CD14-positive monocyte (primary cell): ENCODE measurements at regions not wholly inside any gene's neighbourhood (a gene's known extent, or its start where the extent isn't known, plus 50 kb on each side); places are given as distances from the start of the nearest gene placed in this dataset.
"Not testable (repeated sequence)": the region's sequence is repeated elsewhere in the genome, so short reads cannot be mapped to it uniquely, and the experiment has no call there.

Experiments used
- DNase-seq, 3 donors: peaks; one replicate each; pipeline ENCODE4 v3.0.0-alpha.2; 2011 to 2022
- H2AFZ ChIP-seq: 2 replicates; pipeline ENCODE4 v1.6.0; 2012; ENCODE audit warnings: mild to moderate bottlenecking, low read depth, low read length, inconsistent platforms; ENCODE audit not compliant: insufficient read depth, poor library complexity, severe bottlenecking
- H3K27ac ChIP-seq, 2 donors: 1 replicate in 1 of 2; 2 replicates in 1 of 2; pipeline ENCODE4 v1.5.1; 2012 to 2013; ENCODE audit warnings: low read length in 2 of 2, control low read depth in 1 of 2, inconsistent platforms in 1 of 2, low read depth in 1 of 2, mild to moderate bottlenecking in 1 of 2
- H3K27me3 ChIP-seq, 2 donors: one replicate each; pipeline versions ENCODE4 v1.6.0 to v1.6.1; 2011 to 2013; ENCODE audit warnings: low read length in 2 of 2; ENCODE audit not compliant: control insufficient read depth in 2 of 2, insufficient read depth in 2 of 2
- H3K36me3 ChIP-seq, 2 donors: replicated peaks in 1 of 2; 1 replicate in 1 of 2; 2 replicates in 1 of 2; pipeline versions ENCODE4 v1.5.1 to v1.6.1; 2012 to 2013; ENCODE audit warnings: low read length in 2 of 2, control low read depth in 1 of 2, inconsistent platforms in 1 of 2, mild to moderate bottlenecking in 1 of 2; ENCODE audit not compliant: insufficient read depth in 2 of 2, control insufficient read depth in 1 of 2
- H3K4me1 ChIP-seq, 2 donors: 1 replicate in 1 of 2; 2 replicates in 1 of 2; pipeline versions ENCODE4 v1.5.1 to v1.6.1; 2012 to 2013; ENCODE audit warnings: low read length in 2 of 2, control low read depth in 1 of 2, inconsistent platforms in 1 of 2, mild to moderate bottlenecking in 1 of 2, moderate library complexity in 1 of 2; ENCODE audit not compliant: insufficient read depth in 2 of 2, control insufficient read depth in 1 of 2
- H3K4me2 ChIP-seq: replicated peaks from 2 replicates; pipeline ENCODE3; 2012; ENCODE audit warnings: low read length, moderate library complexity, mild to moderate bottlenecking; ENCODE audit not compliant: poor library complexity, severe bottlenecking; ENCODE audit errors: extremely low read depth
- H3K4me3 ChIP-seq, 3 experiments: fragments of 200-600 bp in 1 of 3; sonication (generic) in 1 of 3; replicated peaks in 1 of 3; 1 replicate in 2 of 3; 2 replicates in 1 of 3; pipeline ENCODE4 v1.5.1; 2011 to 2013; ENCODE audit warnings: low read length in 3 of 3, mild to moderate bottlenecking in 3 of 3, control low read depth in 2 of 3, low read depth in 2 of 3, inconsistent platforms in 1 of 3, moderate library complexity in 1 of 3
- H3K79me2 ChIP-seq: 2 replicates; pipeline ENCODE4 v1.6.0; 2012; ENCODE audit warnings: mild to moderate bottlenecking, control low read depth, inconsistent platforms, low read length, moderate library complexity; ENCODE audit not compliant: insufficient read depth
- H3K9ac ChIP-seq: 2 replicates; pipeline ENCODE4 v1.6.0; 2017; ENCODE audit warnings: low read length, mild to moderate bottlenecking; ENCODE audit not compliant: insufficient read depth, poor library complexity, severe bottlenecking
- H3K9me3 ChIP-seq, 2 donors: replicated peaks in 1 of 2; 1 replicate in 1 of 2; 2 replicates in 1 of 2; pipeline versions ENCODE4 v1.5.1 to v1.6.1; 2012 to 2013; ENCODE audit warnings: low read length in 2 of 2, control low read depth in 1 of 2; ENCODE audit not compliant: control insufficient read depth in 1 of 2, insufficient read depth in 1 of 2
- H4K20me1 ChIP-seq: 2 replicates; pipeline ENCODE4 v1.6.0; 2012; ENCODE audit warnings: mild to moderate bottlenecking, low read length, control low read depth, moderate library complexity; ENCODE audit not compliant: insufficient read depth
- H3K27ac Mint-ChIP-seq, 7 donors: one replicate each; pipeline ENCODE4 v1.8.0; 2020; ENCODE audit warnings: mild to moderate bottlenecking in 7 of 7, mixed read lengths in 7 of 7, moderate library complexity in 6 of 7, inconsistent platforms in 2 of 7
- H3K27me3 Mint-ChIP-seq, 3 donors: one replicate each; pipeline ENCODE4 v1.8.0; 2021 to 2022; ENCODE audit warnings: low read depth in 3 of 3, mild to moderate bottlenecking in 3 of 3, mixed read lengths in 3 of 3, moderate library complexity in 3 of 3, inconsistent platforms in 1 of 3
- H3K36me3 Mint-ChIP-seq, 2 donors: one replicate each; pipeline ENCODE4 v1.8.0; 2020; ENCODE audit warnings: mixed read lengths in 2 of 2, inconsistent platforms in 1 of 2, mild to moderate bottlenecking in 1 of 2
- H3K4me1 Mint-ChIP-seq: one replicate; pipeline ENCODE4 v1.8.0; 2020; ENCODE audit warnings: mild to moderate bottlenecking, mixed read lengths
- H3K4me3 Mint-ChIP-seq, 2 donors: one replicate each; pipeline ENCODE4 v1.8.0; 2020; ENCODE audit warnings: mild to moderate bottlenecking in 2 of 2, mixed read lengths in 2 of 2, moderate library complexity in 1 of 2
- H3K9me3 Mint-ChIP-seq, 7 donors: one replicate each; pipeline ENCODE4 v1.8.0; 2020 to 2022; ENCODE audit warnings: mixed read lengths in 7 of 7, mild to moderate bottlenecking in 6 of 7, moderate library complexity in 6 of 7, inconsistent platforms in 2 of 7
- WGBS: methylation state at CpG from one replicate; pipeline ENCODE4 v1.1.5; 2013; ENCODE audit warnings: missing lambda C conversion rate; ENCODE audit not compliant: insufficient coverage; 5-methylcytosine and 5-hydroxymethylcytosine counted together
- intact Hi-C, 2 donors: fragments of 100-400 bp; cut with micrococcal nuclease; formaldehyde crosslinking; loops; one replicate each; pipeline versions ENCODE4 v1.15.0 to v1.15.1; 2023
- TF ChIP-seq, protein P1 (sequence below): fragments of 200-600 bp; IDR thresholded peaks from one replicate; pipeline ENCODE4 v1.8.0; 2022; ENCODE audit warnings: antibody characterized with exemption, mild to moderate bottlenecking

DNA sequence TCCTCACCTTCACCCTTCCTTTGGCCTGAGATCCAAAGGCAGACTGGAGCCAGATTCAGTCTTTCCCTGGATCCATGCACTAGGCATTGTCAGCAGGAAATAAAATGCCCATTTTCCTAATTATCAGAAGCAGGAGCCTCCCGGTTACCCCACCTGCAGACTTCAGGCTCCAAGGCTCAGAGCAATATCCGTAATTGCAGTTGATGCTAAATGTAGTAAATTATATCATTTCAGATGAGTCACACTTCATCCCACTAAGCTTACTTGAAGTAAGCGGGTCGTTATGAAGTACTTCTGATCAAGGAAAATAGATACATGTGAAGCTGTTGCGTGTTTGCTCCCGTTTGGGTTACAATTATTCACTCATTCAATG, 110.7 kb upstream of the SFSWAP start:
- no peak for DNase-seq
- no peak overlapping the region for H3K4me3 ChIP-seq
- intact Hi-C loops = loop anchor here in 1 of 2 donors (10.0 kb wide), 1 partner anchor 115 kb away; the partner anchor contains the start of gene SFSWAP
- Mint-ChIP-seq H3K27ac (peak overlapping the region in 1 of 7 donors; percentile 84), H3K9me3 (no peaks in the 10 kb centered on the region), H3K27me3 (peaks cover 2 to 4% (median 2%) of the 10 kb centered on the region in 3 donors), H3K4me3 (no peak overlapping the region), H3K4me1 (peaks cover 38% of the 10 kb centered on the region), H3K36me3 (peaks cover 0 to 6% of the 10 kb centered on the region in 2 donors)
- no peaks in the 10 kb centered on the region for H3K27me3 ChIP-seq
- H3K36me3 ChIP-seq = no peaks in the 10 kb centered on the region
- no peak overlapping the region for H2AFZ ChIP-seq
- no peaks in the 10 kb centered on the region for H3K79me2 ChIP-seq
- H3K4me2 ChIP-seq = no peak overlapping the region
- TF ChIP-seq, protein P1, sequence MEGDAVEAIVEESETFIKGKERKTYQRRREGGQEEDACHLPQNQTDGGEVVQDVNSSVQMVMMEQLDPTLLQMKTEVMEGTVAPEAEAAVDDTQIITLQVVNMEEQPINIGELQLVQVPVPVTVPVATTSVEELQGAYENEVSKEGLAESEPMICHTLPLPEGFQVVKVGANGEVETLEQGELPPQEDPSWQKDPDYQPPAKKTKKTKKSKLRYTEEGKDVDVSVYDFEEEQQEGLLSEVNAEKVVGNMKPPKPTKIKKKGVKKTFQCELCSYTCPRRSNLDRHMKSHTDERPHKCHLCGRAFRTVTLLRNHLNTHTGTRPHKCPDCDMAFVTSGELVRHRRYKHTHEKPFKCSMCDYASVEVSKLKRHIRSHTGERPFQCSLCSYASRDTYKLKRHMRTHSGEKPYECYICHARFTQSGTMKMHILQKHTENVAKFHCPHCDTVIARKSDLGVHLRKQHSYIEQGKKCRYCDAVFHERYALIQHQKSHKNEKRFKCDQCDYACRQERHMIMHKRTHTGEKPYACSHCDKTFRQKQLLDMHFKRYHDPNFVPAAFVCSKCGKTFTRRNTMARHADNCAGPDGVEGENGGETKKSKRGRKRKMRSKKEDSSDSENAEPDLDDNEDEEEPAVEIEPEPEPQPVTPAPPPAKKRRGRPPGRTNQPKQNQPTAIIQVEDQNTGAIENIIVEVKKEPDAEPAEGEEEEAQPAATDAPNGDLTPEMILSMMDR = no peak
- no peaks in the 10 kb centered on the region for H4K20me1 ChIP-seq
- WGBS = no CpG with 5 or more reads among the region's 6 CpGs
- peaks cover 32 to 42% of the 10 kb centered on the region in 2 donors for H3K4me1 ChIP-seq
- H3K9me3 ChIP-seq = no peaks in the 10 kb centered on the region
- H3K27ac ChIP-seq = no peak overlapping the region
- no peak overlapping the region for H3K9ac ChIP-seq

DNA sequence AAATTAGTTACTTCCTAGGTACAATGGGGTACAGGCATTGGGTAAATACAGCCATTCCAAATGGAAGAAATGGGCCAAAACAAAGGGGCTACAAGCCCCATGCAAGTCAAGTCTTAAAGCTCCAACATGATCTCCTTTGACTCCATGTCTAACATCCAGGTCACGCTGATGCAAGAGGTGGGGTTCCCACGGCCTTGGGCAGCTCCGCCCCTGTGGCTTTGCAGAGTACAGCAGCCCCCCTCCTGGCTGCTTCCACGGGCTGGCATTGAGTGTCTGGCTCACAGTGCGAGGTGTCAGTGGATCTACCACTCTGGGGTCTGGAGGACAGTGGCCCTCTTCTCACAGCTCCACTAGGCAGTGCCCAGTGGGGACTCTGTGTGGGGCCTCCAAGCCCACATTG, 109.4 kb upstream of the SFSWAP start:
- H3K79me2 ChIP-seq, H3K27me3 ChIP-seq, H3K4me2 ChIP-seq, H4K20me1 ChIP-seq, H3K27ac ChIP-seq, H2AFZ ChIP-seq, H3K9me3 Mint-ChIP-seq, H3K9ac ChIP-seq, DNase-seq, H3K36me3 Mint-ChIP-seq, H3K27me3 Mint-ChIP-seq, H3K4me3 ChIP-seq, H3K27ac Mint-ChIP-seq, H3K36me3 ChIP-seq, H3K4me3 Mint-ChIP-seq, H3K9me3 ChIP-seq: not testable (repeated sequence)
- WGBS = 84% methylated on average over 5 of the region's 5 CpGs
- intact Hi-C loops = loop anchor here in 1 of 2 donors (10.0 kb wide), 1 partner anchor 113 kb away; the partner anchor contains the start of gene SFSWAP
- H3K4me1 ChIP-seq = peaks cover 42 to 55% of the 10 kb centered on the region in 2 donors
- peaks cover 52% of the 10 kb centered on the region for H3K4me1 Mint-ChIP-seq
